ENCODE measurements at regions not wholly inside any gene's neighbourhood (a gene's known extent, or its start where the extent isn't known, plus 50 kb on each side); places are given as distances from the start of the nearest gene placed in this dataset.

- H3K79me2 ChIP-seq (ENCODE audit: control insufficient read depth in 1 of 2, insufficient read depth in 2 of 2, low read length in 2 of 2): no peaks in the 10 kb centered on the region
- POLR2A ChIA-PET (ENCODE audit: partially characterized antibody): interaction anchor here (1.0 kb wide), 1 partner anchor 13 kb away, joined by 3 read pairs; no protein-coding TSS in a partner anchor
- H3K23ac ChIP-seq (ENCODE audit: insufficient read length): no peak overlapping the region
- no peak for TF ChIP-seq CBX5 (IDR thresholded peaks at IDR 0.05; ENCODE audit: low read depth, low read length)
- no peaks in the 10 kb centered on the region for H3K9me3 ChIP-seq (ENCODE audit: insufficient read depth in 2 of 2, low read depth in 1 of 2, low read length in 1 of 2)
- CTCF ChIA-PET (ENCODE audit: partially characterized antibody): interaction anchor here (1.2 to 1.6 kb wide), 2 partner anchors 8 to 12 kb away, joined by 4 read pairs; no protein-coding TSS in a partner anchor
- no peak overlapping the region for H3K4me3 ChIP-seq (ENCODE audit: extremely low read depth in 1 of 4, insufficient read depth in 2 of 4, low read depth in 3 of 4, low read length in 4 of 4)
- no peak overlapping the region for H2AK5ac ChIP-seq (ENCODE audit: low read depth, low read length)
- H3K18ac ChIP-seq (ENCODE audit: extremely low read depth, low read length): no peak overlapping the region
- no peak overlapping the region for H2BK120ac ChIP-seq (replicated peaks; ENCODE audit: low read depth, low read length)
- H3K14ac ChIP-seq (ENCODE audit: insufficient read length): no peak overlapping the region
- no peak overlapping the region for H2BK5ac ChIP-seq (ENCODE audit: low read depth, low read length)
- no peaks in the 10 kb centered on the region for H3K27me3 ChIP-seq (replicated peaks in 1 of 4; ENCODE audit: control insufficient read depth in 3 of 4, extremely low read depth in 1 of 4, insufficient read depth in 3 of 4, low read length in 3 of 4)
- no peak overlapping the region for H3K9ac ChIP-seq (replicated peaks in 1 of 4; ENCODE audit: extremely low read depth in 1 of 4, low read depth in 3 of 4, low read length in 3 of 4)
- whole genome bisulfite sequencing, 2 experiments (ENCODE audit: extremely low coverage in 1 of 2, insufficient coverage in 1 of 2, insufficient read length in 1 of 2, insufficient replicate concordance in 2 of 2, low coverage in 1 of 2, low lambda C conversion rate in 2 of 2, missing lambda C conversion rate in 1 of 2): 83% methylated on average over 8 of the region's 8 CpGs; no CpG with 5 or more reads in 1 of the 2 experiments
- H2BK20ac ChIP-seq (ENCODE audit: low read length): no peak overlapping the region
- no peaks in the 10 kb centered on the region for H4K20me1 ChIP-seq (replicated peaks in 1 of 2; ENCODE audit: control insufficient read depth in 1 of 2, insufficient read depth in 2 of 2, low read length in 2 of 2)
- no peaks in the 10 kb centered on the region for H3K23me2 ChIP-seq (ENCODE audit: low read depth, low read length)
- H3K4me2 ChIP-seq (ENCODE audit: insufficient read depth in 1 of 2, low read depth in 2 of 2, low read length in 2 of 2): no peak overlapping the region
- no peak overlapping the region for H2BK12ac ChIP-seq (ENCODE audit: low read depth, low read length)
- no peak overlapping the region for H4K91ac ChIP-seq (replicated peaks; ENCODE audit: insufficient read length, low read length)
- H4K8ac ChIP-seq (ENCODE audit: extremely low read depth, insufficient read depth, low read length): no peak overlapping the region
- no peak overlapping the region for H2AFZ ChIP-seq (ENCODE audit: low read length)
- no peak overlapping the region for H3K4ac ChIP-seq (replicated peaks; ENCODE audit: insufficient read length, low read depth, low read length)
- no peak overlapping the region for H3K56ac ChIP-seq (replicated peaks; ENCODE audit: insufficient read length, low read depth, low read length)
- no peak for DNase-seq (ENCODE audit: low read depth in 1 of 2, low spot score in 2 of 2)
- no peaks in the 10 kb centered on the region for H3K4me1 ChIP-seq (replicated peaks in 1 of 4; ENCODE audit: control insufficient read depth in 3 of 4, insufficient read depth in 4 of 4, low read length in 3 of 4)
- no peaks in the 10 kb centered on the region for H3K79me1 ChIP-seq (ENCODE audit: low read depth, low read length)
- H3K36me3 ChIP-seq (ENCODE audit: control insufficient read depth in 2 of 4, insufficient read depth in 4 of 4, low read length in 3 of 4): no peaks in the 10 kb centered on the region
- no peak overlapping the region for H2BK15ac ChIP-seq (ENCODE audit: low read length)
- no peak overlapping the region for H3K27ac ChIP-seq (ENCODE audit: low read depth, low read length)
- H4K5ac ChIP-seq (ENCODE audit: insufficient read length, low read depth, low read length): no peak overlapping the region
- no peak for FAIRE-seq
Observed at GRCh38 chr4:38311495-38312126, 351.4 kb downstream of the PTTG2 start.
